ENCODE measurements at regions not wholly inside any gene's neighbourhood (a gene's known extent, or its start where the extent isn't known, plus 50 kb on each side); places are given as distances from the start of the nearest gene placed in this dataset.

GRCh38 chr11:104657083-104657482 is 241.2 kb downstream of the CASP12 start:
- no peak for DNase-seq (ENCODE audit: low read depth)
- no peak for TF ChIP-seq CTCF (conservative IDR thresholded peaks at IDR 0.05; ENCODE audit: control insufficient read depth, insufficient read depth, low read depth, low read length)
- H3K4me3 ChIP-seq (ENCODE audit: control insufficient read depth, low read depth, low read length): no peak overlapping the region

- no peak for DNase-seq (ENCODE audit: low read depth)
- no peak for TF ChIP-seq CTCF (conservative IDR thresholded peaks at IDR 0.05; ENCODE audit: control insufficient read depth, insufficient read depth, low read depth, low read length)
- H3K4me3 ChIP-seq (ENCODE audit: control insufficient read depth, low read depth, low read length): no peak overlapping the region
These were observed 243.2 kb downstream of the CASP12 start for GRCh38 chr11:104655066-104655465.

- no peak overlapping the region for H3K4me3 ChIP-seq (ENCODE audit: control insufficient read depth, low read depth, low read length)
- TF ChIP-seq CTCF (conservative IDR thresholded peaks at IDR 0.05; ENCODE audit: control insufficient read depth, insufficient read depth, low read depth, low read length): no peak
- DNase-seq (ENCODE audit: low read depth): no peak
These were observed 244.0 kb downstream of the CASP12 start for GRCh38 chr11:104654181-104654813.

- peak; percentile 20 for DNase-seq (ENCODE audit: low read depth)
- H3K4me3 ChIP-seq (ENCODE audit: control insufficient read depth, low read depth, low read length): no peak overlapping the region
- TF ChIP-seq CTCF (conservative IDR thresholded peaks at IDR 0.05; ENCODE audit: control insufficient read depth, insufficient read depth, low read depth, low read length): no peak
These were observed 244.9 kb downstream of the CASP12 start for GRCh38 chr11:104653407-104653806.

- no peak overlapping the region for H3K4me3 ChIP-seq (ENCODE audit: control insufficient read depth, low read depth, low read length)
- TF ChIP-seq CTCF (conservative IDR thresholded peaks at IDR 0.05; ENCODE audit: control insufficient read depth, insufficient read depth, low read depth, low read length): no peak
- no peak for DNase-seq (ENCODE audit: low read depth)
These were observed 245.3 kb downstream of the CASP12 start for GRCh38 chr11:104652996-104653395.

GRCh38 chr11:104650234-104650633 is 248.0 kb downstream of the CASP12 start:
- peak; percentile 19 for DNase-seq (ENCODE audit: low read depth)
- no peak overlapping the region for H3K4me3 ChIP-seq (ENCODE audit: control insufficient read depth, low read depth, low read length)
- TF ChIP-seq CTCF (conservative IDR thresholded peaks at IDR 0.05; ENCODE audit: control insufficient read depth, insufficient read depth, low read depth, low read length): no peak

GRCh38 chr11:104649002-104649401 is 249.3 kb downstream of the CASP12 start:
- TF ChIP-seq CTCF (conservative IDR thresholded peaks at IDR 0.05; ENCODE audit: control insufficient read depth, insufficient read depth, low read depth, low read length): no peak
- H3K4me3 ChIP-seq (ENCODE audit: control insufficient read depth, low read depth, low read length): no peak overlapping the region
- no peak for DNase-seq (ENCODE audit: low read depth)

Data from fibroblast of mammary gland (primary cell).